H1 (cell line): ENCODE measurements at regions not wholly inside any gene's neighbourhood (a gene's known extent, or its start where the extent isn't known, plus 50 kb on each side); places are given as distances from the start of the nearest gene placed in this dataset.

Experiments
- CTCF ChIA-PET: fragments of 300-600 bp; sonication (Branson Sonifier 250); formaldehyde crosslinking; loops from one replicate; lab custom pipeline; 2021; ENCODE audit not compliant: partially characterized antibody; lab: Charles Lee
- POLR2A ChIA-PET: fragments of 300-600 bp; sonication (Branson Sonifier 250); formaldehyde crosslinking; loops from one replicate; lab custom pipeline; 2021; ENCODE audit warnings: inconsistent platforms; ENCODE audit not compliant: partially characterized antibody; lab: Charles Lee
- DNase-seq, 2 experiments: peaks; one replicate each; pipeline versions ENCODE4 v3.0.0 to v3.0.0-alpha.2; 2010 to 2022; ENCODE audit warnings: low spot score in 2 of 2, low read depth in 1 of 2, mixed read lengths in 1 of 2
- FAIRE-seq: peaks from 2 replicates; lab custom pipeline; 2011; peaks lifted over from hg19 to GRCh38; lab: Jason Lieb, UNC
- H2AFZ ChIP-seq: 2 replicates; pipeline ENCODE4 v1.8.1; 2012; ENCODE audit warnings: low read length, inconsistent platforms
- H2AK5ac ChIP-seq: 2 replicates; pipeline ENCODE4 v1.6.1; 2013; ENCODE audit warnings: low read depth, low read length
- H2BK120ac ChIP-seq: replicated peaks from 2 replicates; pipeline ENCODE3; 2013; ENCODE audit warnings: low read depth, low read length, inconsistent platforms
- H2BK12ac ChIP-seq: 2 replicates; pipeline ENCODE4 v1.6.1; 2013; ENCODE audit warnings: low read depth, low read length
- H2BK15ac ChIP-seq: 2 replicates; pipeline ENCODE4 v1.6.1; 2013; ENCODE audit warnings: low read length
- H2BK20ac ChIP-seq: 2 replicates; pipeline ENCODE4 v1.6.1; 2013; ENCODE audit warnings: low read length
- H2BK5ac ChIP-seq: 2 replicates; pipeline ENCODE4 v1.6.1; 2013; ENCODE audit warnings: low read depth, low read length
- H3K14ac ChIP-seq: 2 replicates; pipeline ENCODE4 v1.6.1; 2013; ENCODE audit warnings: inconsistent platforms; ENCODE audit not compliant: insufficient read length
- H3K18ac ChIP-seq: 2 replicates; pipeline ENCODE4 v1.6.1; 2013; ENCODE audit warnings: low read length; ENCODE audit errors: extremely low read depth
- H3K23ac ChIP-seq: 2 replicates; pipeline ENCODE4 v1.6.1; 2013; ENCODE audit warnings: inconsistent platforms; ENCODE audit not compliant: insufficient read length
- H3K23me2 ChIP-seq: 2 replicates; pipeline ENCODE4 v1.6.1; 2013; ENCODE audit warnings: low read depth, low read length
- H3K27ac ChIP-seq: 2 replicates; pipeline ENCODE4 v1.6.1; 2011; ENCODE audit warnings: low read depth, low read length, inconsistent platforms
- H3K27me3 ChIP-seq, 4 experiments: replicated peaks in 1 of 4; 1 replicate in 1 of 4; 2 replicates in 3 of 4; pipeline versions ENCODE4 v1.6.1 to v1.8.1; 2011 to 2013; ENCODE audit warnings: low read length in 3 of 4, mild to moderate bottlenecking in 3 of 4, inconsistent platforms in 2 of 4, mixed read lengths in 2 of 4, moderate library complexity in 1 of 4; ENCODE audit not compliant: control insufficient read depth in 3 of 4, insufficient read depth in 3 of 4; ENCODE audit errors: extremely low read depth in 1 of 4
- H3K36me3 ChIP-seq, 4 experiments: 2 replicates each; pipeline versions ENCODE4 v1.6.1 to v1.8.1; 2011 to 2013; ENCODE audit warnings: mild to moderate bottlenecking in 4 of 4, low read length in 3 of 4, moderate library complexity in 2 of 4, control low read depth in 1 of 4, inconsistent platforms in 1 of 4; ENCODE audit not compliant: insufficient read depth in 4 of 4, control insufficient read depth in 2 of 4
- H3K4ac ChIP-seq: replicated peaks from 2 replicates; pipeline ENCODE3; 2013; ENCODE audit warnings: low read length, low read depth, mixed read lengths, inconsistent platforms; ENCODE audit not compliant: insufficient read length
- H3K4me1 ChIP-seq, 4 experiments: replicated peaks in 1 of 4; 1 replicate in 1 of 4; 2 replicates in 3 of 4; pipeline versions ENCODE4 v1.6.1 to v1.8.1; 2011 to 2013; ENCODE audit warnings: low read length in 3 of 4, inconsistent platforms in 2 of 4, mixed read lengths in 1 of 4; ENCODE audit not compliant: insufficient read depth in 4 of 4, control insufficient read depth in 3 of 4
- H3K4me2 ChIP-seq, 2 experiments: 2 replicates each; pipeline versions ENCODE4 v1.6.1 to v1.8.1; 2011 to 2013; ENCODE audit warnings: low read depth in 2 of 2, low read length in 2 of 2, control low read depth in 1 of 2, inconsistent platforms in 1 of 2, mild to moderate bottlenecking in 1 of 2; ENCODE audit not compliant: insufficient read depth in 1 of 2
- H3K4me3 ChIP-seq, 4 experiments: fragments of 200-600, 300-600 bp in 1 of 4; sonication (generic), shearing (Covaris generic), sonication (Bioruptor Twin) in 1 of 4; 2 replicates each; pipeline versions ENCODE4 v1.5.1 to v1.8.1; 2011 to 2016; ENCODE audit warnings: low read length in 4 of 4, low read depth in 3 of 4, control low read depth in 2 of 4, inconsistent platforms in 2 of 4, mild to moderate bottlenecking in 2 of 4, mixed read lengths in 1 of 4, moderate library complexity in 1 of 4; ENCODE audit not compliant: insufficient read depth in 2 of 4; ENCODE audit errors: extremely low read depth in 1 of 4
- H3K56ac ChIP-seq: replicated peaks from 2 replicates; pipeline ENCODE3; 2013; ENCODE audit warnings: low read depth, mild to moderate bottlenecking, mixed read lengths, low read length, inconsistent platforms; ENCODE audit not compliant: insufficient read length
- H3K79me1 ChIP-seq: 2 replicates; pipeline ENCODE4 v1.6.1; 2013; ENCODE audit warnings: low read depth, low read length, control low read depth
- H3K79me2 ChIP-seq, 2 experiments: 2 replicates each; pipeline versions ENCODE4 v1.6.1 to v1.8.1; 2012 to 2013; ENCODE audit warnings: low read length in 2 of 2, mild to moderate bottlenecking in 2 of 2, inconsistent platforms in 1 of 2; ENCODE audit not compliant: insufficient read depth in 2 of 2, control insufficient read depth in 1 of 2
- H3K9ac ChIP-seq, 4 experiments: replicated peaks in 1 of 4; 1 replicate in 1 of 4; 2 replicates in 3 of 4; pipeline versions ENCODE4 v1.6.1 to v1.8.1; 2011 to 2013; ENCODE audit warnings: low read depth in 3 of 4, low read length in 3 of 4, control low read depth in 2 of 4, mild to moderate bottlenecking in 2 of 4, moderate library complexity in 2 of 4, inconsistent platforms in 1 of 4; ENCODE audit errors: extremely low read depth in 1 of 4
- H3K9me3 ChIP-seq, 2 experiments: 2 replicates each; pipeline versions ENCODE4 v1.6.1 to v1.8.1; 2012 to 2013; ENCODE audit warnings: mild to moderate bottlenecking in 2 of 2, moderate library complexity in 2 of 2, control low read depth in 1 of 2, inconsistent platforms in 1 of 2, low read depth in 1 of 2, low read length in 1 of 2, mixed read lengths in 1 of 2; ENCODE audit not compliant: insufficient read depth in 2 of 2
- H4K20me1 ChIP-seq, 2 experiments: replicated peaks in 1 of 2; 2 replicates each; pipeline versions ENCODE3 to v1.8.1; 2011 to 2013; ENCODE audit warnings: inconsistent platforms in 2 of 2, low read length in 2 of 2, mild to moderate bottlenecking in 1 of 2; ENCODE audit not compliant: insufficient read depth in 2 of 2, control insufficient read depth in 1 of 2
- H4K5ac ChIP-seq: 2 replicates; pipeline ENCODE4 v1.6.1; 2013; ENCODE audit warnings: low read length, low read depth, mixed read lengths, inconsistent platforms; ENCODE audit not compliant: insufficient read length
- H4K8ac ChIP-seq: 2 replicates; pipeline ENCODE4 v1.8.0; 2013; ENCODE audit warnings: mild to moderate bottlenecking, moderate library complexity, low read length, inconsistent platforms; ENCODE audit not compliant: insufficient read depth; ENCODE audit errors: extremely low read depth
- H4K91ac ChIP-seq: replicated peaks from 2 replicates; pipeline ENCODE3; 2013; ENCODE audit warnings: low read length, mixed read lengths, inconsistent platforms; ENCODE audit not compliant: insufficient read length
- CEBPB ChIP-seq: IDR thresholded peaks from 2 replicates; pipeline ENCODE4 v1.6.1; 2012; ENCODE audit warnings: low read depth, low read length
- CHD2 ChIP-seq: IDR thresholded peaks from 2 replicates; pipeline ENCODE4 v1.6.1; 2012; ENCODE audit warnings: low read length, improper control_type of control experiment
- CTBP2 ChIP-seq: IDR thresholded peaks from 2 replicates; pipeline ENCODE4 v1.7.0; 2011; ENCODE audit warnings: borderline replicate concordance, mild to moderate bottlenecking, moderate library complexity, mixed read lengths, low read length; ENCODE audit not compliant: insufficient read depth, insufficient read length
- FOSL1 ChIP-seq: IDR thresholded peaks from 2 replicates; pipeline ENCODE4 v1.6.1; 2011; ENCODE audit warnings: mild to moderate bottlenecking, low read depth, low read length, moderate library complexity; ENCODE audit not compliant: insufficient read depth
- WGBS, 2 experiments: shearing (Covaris generic) in 1 of 2; methylation state at CpG; one replicate each; pipeline versions ENCODE4 v1.1.6 to v1.1.7; 2013 to 2015; ENCODE audit warnings: low lambda C conversion rate in 2 of 2, mixed read lengths in 2 of 2, inconsistent platforms in 1 of 2, low coverage in 1 of 2, missing lambda C conversion rate in 1 of 2; ENCODE audit not compliant: insufficient replicate concordance in 2 of 2, insufficient coverage in 1 of 2, insufficient read length in 1 of 2; ENCODE audit errors: extremely low coverage in 1 of 2, missing lambda C conversion rate in 1 of 2; 5-methylcytosine and 5-hydroxymethylcytosine counted together

DNA sequence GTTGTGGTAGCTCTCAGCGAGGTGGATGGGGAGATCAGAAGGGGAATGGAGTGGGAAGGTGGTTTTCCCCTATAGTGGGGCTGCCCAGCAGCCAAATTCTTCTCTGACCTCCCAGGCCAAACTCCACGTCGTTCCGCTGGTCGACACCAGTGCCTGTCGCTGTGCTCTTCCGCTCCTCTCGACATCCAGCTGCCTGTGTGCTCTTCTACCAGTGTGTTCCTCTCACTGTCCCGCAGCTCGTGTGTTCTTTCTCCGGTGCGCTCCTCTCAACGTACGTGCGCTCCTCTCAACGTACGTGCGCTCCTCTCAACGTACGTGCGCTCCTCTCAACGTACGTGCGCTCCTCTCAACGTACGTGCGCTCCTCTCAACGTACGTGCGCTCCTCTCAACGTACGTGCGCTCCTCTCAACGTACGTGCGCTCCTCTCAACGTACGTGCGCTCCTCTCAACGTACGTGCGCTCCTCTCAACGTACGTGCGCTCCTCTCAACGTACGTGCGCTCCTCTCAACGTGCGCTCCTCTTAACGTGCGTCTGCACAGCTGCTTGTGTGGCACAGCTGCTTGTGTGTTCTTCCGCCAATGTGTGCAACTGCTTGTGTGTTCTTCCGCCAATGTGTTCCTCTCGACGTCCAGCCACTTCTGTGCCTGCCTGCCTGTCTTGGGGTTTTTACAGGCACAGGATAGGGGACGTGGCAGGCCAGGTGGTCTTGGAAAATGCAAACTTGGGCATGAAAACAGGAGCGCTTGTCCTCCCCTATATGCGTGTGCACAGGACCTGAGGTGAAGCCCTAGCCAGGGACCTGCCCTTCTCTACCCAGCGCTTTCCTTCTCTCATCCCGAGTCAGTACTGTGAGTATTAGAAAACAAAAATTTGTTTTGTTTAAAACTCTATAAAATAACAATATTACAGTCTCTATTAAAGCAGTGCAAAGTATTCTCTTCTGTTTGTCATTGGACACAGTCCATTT is 991.1 kb downstream of the GBE1 start:
- H3K79me1 ChIP-seq, result no peaks in the 10 kb centered on the region
- no peaks in the 10 kb centered on the region for H3K36me3 ChIP-seq
- 89% methylated on average over 27 of the region's 61 CpGs; no CpG with 5 or more reads in 1 of the 2 experiments for WGBS, 2 experiments
- no peak overlapping the region for H3K18ac ChIP-seq
- H3K27ac ChIP-seq, result no peak overlapping the region
- no peak overlapping the region for H2BK15ac ChIP-seq
- no peak overlapping the region for H2BK5ac ChIP-seq
- no peak for TF ChIP-seq FOSL1
- TF ChIP-seq CEBPB, result no peak
- TF ChIP-seq CTBP2, result no peak
- no peak for TF ChIP-seq CHD2
- H2AFZ ChIP-seq, result peak overlapping the region; percentile 44
- H2AK5ac ChIP-seq, result no peak overlapping the region
- no peaks in the 10 kb centered on the region for H4K20me1 ChIP-seq
- H3K4me2 ChIP-seq, result peak overlapping the region in 1 of 2 experiments; percentile 65; a peak in 1 of 4 replicates
- H3K9me3 ChIP-seq, result no peaks in the 10 kb centered on the region
- H3K4me3 ChIP-seq, result no peak overlapping the region
- no peak for FAIRE-seq
- CTCF ChIA-PET, result interaction anchor here (0.6 to 1.0 kb wide), 3 partner anchors 13 to 472 kb away, joined by 3 to 5 read pairs (median 3); no protein-coding TSS in a partner anchor
- POLR2A ChIA-PET, result no interaction called here
- H3K56ac ChIP-seq, result no peak overlapping the region
- no peaks in the 10 kb centered on the region for H3K27me3 ChIP-seq
- no peaks in the 10 kb centered on the region for H3K23me2 ChIP-seq
- H3K14ac ChIP-seq, result no peak overlapping the region
- H3K9ac ChIP-seq, result no peak overlapping the region
- no peak overlapping the region for H3K23ac ChIP-seq
- H2BK120ac ChIP-seq, result no peak overlapping the region
- H3K4me1 ChIP-seq, result no peaks in the 10 kb centered on the region
- H2BK12ac ChIP-seq, result no peak overlapping the region
- no peak overlapping the region for H4K91ac ChIP-seq
- H3K4ac ChIP-seq, result no peak overlapping the region
- no peak overlapping the region for H4K5ac ChIP-seq
- H3K79me2 ChIP-seq, result no peaks in the 10 kb centered on the region
- no peak overlapping the region for H4K8ac ChIP-seq
- H2BK20ac ChIP-seq, result no peak overlapping the region
- DNase-seq, result no peak
